ENCODE measurements at regions not wholly inside any gene's neighbourhood (a gene's known extent, or its start where the extent isn't known, plus 50 kb on each side); places are given as distances from the start of the nearest gene placed in this dataset.

GRCh38 chr2:128523457-128523856, 204.8 kb upstream of the HS6ST1 start:
- Mint-ChIP-seq H3K9me3 (ENCODE audit: low read depth) (peaks cover 5% of the 10 kb centered on the region), H3K27ac (peak overlapping the region; percentile 3), H3K4me3 (ENCODE audit: low read depth) (no peak overlapping the region), H3K27me3 (peaks cover 43% of the 10 kb centered on the region), H3K4me1 (ENCODE audit: low read depth) (peaks cover 6% of the 10 kb centered on the region), H3K36me3 (ENCODE audit: insufficient read depth) (no peaks in the 10 kb centered on the region)
- no peak for DNase-seq (ENCODE audit: low spot score, unreplicated experiment)
- no peak for TF ChIP-seq CTCF (IDR thresholded peaks at IDR 0.05; ENCODE audit: unreplicated experiment)

DNA sequence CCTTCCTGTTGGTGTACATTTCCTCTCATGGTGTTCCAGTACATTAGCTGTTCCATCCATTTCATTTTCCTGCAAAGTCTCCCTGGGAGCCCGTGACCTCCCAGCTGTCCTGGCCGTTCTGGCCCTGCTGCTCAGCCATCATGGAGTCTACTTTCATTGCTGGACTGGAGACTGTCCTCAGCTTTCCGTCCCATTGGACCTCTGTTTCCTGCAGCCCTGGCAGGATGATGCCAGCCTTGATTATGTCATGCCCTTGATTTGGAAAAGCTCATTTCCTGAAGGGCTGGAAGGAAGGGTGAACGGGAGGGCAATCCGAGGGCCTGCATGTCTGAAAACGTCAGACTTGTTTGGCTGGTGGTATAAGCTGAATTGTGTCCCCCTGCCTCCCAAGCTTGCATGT, 205.5 kb upstream of the HS6ST1 start:
- peaks cover 6% of the 10 kb centered on the region for H3K4me1 Mint-ChIP-seq (ENCODE audit: low read depth)
- peak overlapping the region; percentile 55 for H3K27ac Mint-ChIP-seq
- TF ChIP-seq CTCF (IDR thresholded peaks at IDR 0.05; ENCODE audit: unreplicated experiment) = no peak

GRCh38 chr2:128525653-128526052, 207.0 kb upstream of the HS6ST1 start:
- H3K27me3 Mint-ChIP-seq = peaks cover 30% of the 10 kb centered on the region
- no peak overlapping the region for H3K27ac Mint-ChIP-seq
- no peaks in the 10 kb centered on the region for H3K36me3 Mint-ChIP-seq (ENCODE audit: insufficient read depth)
- peaks cover 5% of the 10 kb centered on the region for H3K9me3 Mint-ChIP-seq (ENCODE audit: low read depth)
- H3K4me3 Mint-ChIP-seq (ENCODE audit: low read depth) = no peak overlapping the region
- no peak for DNase-seq (ENCODE audit: low spot score, unreplicated experiment)
- H3K4me1 Mint-ChIP-seq (ENCODE audit: low read depth) = peaks cover 6% of the 10 kb centered on the region
- TF ChIP-seq CTCF (IDR thresholded peaks at IDR 0.05; ENCODE audit: unreplicated experiment) = no peak

More for the DNA sequence above, 205.5 kb upstream of the HS6ST1 start:
- Mint-ChIP-seq H3K4me3 (ENCODE audit: low read depth) (no peak overlapping the region), H3K36me3 (ENCODE audit: insufficient read depth) (no peaks in the 10 kb centered on the region), H3K27me3 (peaks cover 41% of the 10 kb centered on the region), H3K9me3 (ENCODE audit: low read depth) (peaks cover 5% of the 10 kb centered on the region)
- no peak for DNase-seq (ENCODE audit: low spot score, unreplicated experiment)

DNA sequence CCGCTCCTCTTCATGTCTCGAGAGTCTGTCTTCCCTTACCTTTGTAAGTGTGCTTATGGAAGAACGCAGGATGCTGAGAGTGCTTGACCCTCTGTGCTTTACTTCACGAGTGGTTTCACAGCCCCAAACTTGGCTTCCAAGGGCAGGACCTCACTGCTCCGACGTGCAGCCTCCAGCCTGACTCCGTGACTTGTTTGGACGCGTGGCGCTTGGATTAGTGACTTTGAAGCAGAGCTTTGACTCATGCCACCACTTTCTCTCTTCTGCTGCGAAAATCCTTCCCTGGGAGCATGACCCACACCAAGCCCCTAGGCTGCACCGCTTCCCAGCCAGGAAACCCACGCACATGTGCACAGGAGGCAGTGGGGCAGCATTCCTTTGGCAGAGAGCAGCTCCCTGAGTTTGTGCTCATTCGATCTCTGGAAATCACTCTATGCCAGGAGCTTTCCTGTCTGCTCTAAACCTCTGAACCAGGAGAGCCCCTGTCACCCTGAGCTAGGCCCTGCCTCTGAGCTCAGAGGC, 207.8 kb upstream of the HS6ST1 start:
- no peak for TF ChIP-seq CTCF (IDR thresholded peaks at IDR 0.05; ENCODE audit: unreplicated experiment)
- H3K4me3 Mint-ChIP-seq (ENCODE audit: low read depth) = no peak overlapping the region
- H3K27me3 Mint-ChIP-seq = peaks cover 24% of the 10 kb centered on the region
- no peak for DNase-seq (ENCODE audit: low spot score, unreplicated experiment)
- peaks cover 6% of the 10 kb centered on the region for H3K4me1 Mint-ChIP-seq (ENCODE audit: low read depth)
- H3K36me3 Mint-ChIP-seq (ENCODE audit: insufficient read depth) = no peaks in the 10 kb centered on the region
- H3K9me3 Mint-ChIP-seq (ENCODE audit: low read depth) = peaks cover 5% of the 10 kb centered on the region
- peak overlapping the region; percentile 81 for H3K27ac Mint-ChIP-seq

- no peak for TF ChIP-seq CTCF (IDR thresholded peaks at IDR 0.05; ENCODE audit: unreplicated experiment)
- no peak for DNase-seq (ENCODE audit: low spot score, unreplicated experiment)
- H3K9me3 Mint-ChIP-seq (ENCODE audit: low read depth) = peaks cover 5% of the 10 kb centered on the region
- peaks cover 14% of the 10 kb centered on the region for H3K4me1 Mint-ChIP-seq (ENCODE audit: low read depth)
- no peak overlapping the region for H3K27ac Mint-ChIP-seq
- no peak overlapping the region for H3K4me3 Mint-ChIP-seq (ENCODE audit: low read depth)
- peaks cover 24% of the 10 kb centered on the region for H3K27me3 Mint-ChIP-seq
- H3K36me3 Mint-ChIP-seq (ENCODE audit: insufficient read depth) = no peaks in the 10 kb centered on the region
These were observed 209.5 kb upstream of the HS6ST1 start for GRCh38 chr2:128528133-128528532.
